HepG2 (cell line): ENCODE measurements at regions not wholly inside any gene's neighbourhood (a gene's known extent, or its start where the extent isn't known, plus 50 kb on each side); places are given as distances from the start of the nearest gene placed in this dataset.

Source experiments
- AHDC1 ChIP-seq: sonication (generic); formaldehyde crosslinking; IDR thresholded peaks from 2 replicates; pipeline ENCODE4 v1.5.1; 2020; ENCODE audit warnings: mild to moderate bottlenecking, missing genetic modification reagents, borderline replicate concordance
- DDIT3 ChIP-seq: sonication (generic); formaldehyde crosslinking; IDR thresholded peaks from 2 replicates; pipeline ENCODE4 v1.4.0; 2020; ENCODE audit warnings: mild to moderate bottlenecking, missing genetic modification reagents
- HNF1B ChIP-seq: sonication (generic); formaldehyde crosslinking; IDR thresholded peaks from 2 replicates; pipeline ENCODE4 v1.5.1; 2020; ENCODE audit warnings: mild to moderate bottlenecking, moderate library complexity, missing genetic modification reagents
- NFE2L1 ChIP-seq: sonication (generic); formaldehyde crosslinking; IDR thresholded peaks from 2 replicates; pipeline ENCODE4 v1.4.0; 2020; ENCODE audit warnings: missing genetic modification reagents, mild to moderate bottlenecking, borderline replicate concordance
- POLR2G ChIP-seq: fragments of 200-400 bp; formaldehyde crosslinking; IDR thresholded peaks from 2 replicates; pipeline ENCODE4 v1.6.1; 2018; ENCODE audit warnings: mild to moderate bottlenecking, low read depth, low read length, moderate library complexity
- SP2 ChIP-seq: sonication (generic); formaldehyde crosslinking; IDR thresholded peaks from 2 replicates; pipeline ENCODE4 v1.5.1; 2020; ENCODE audit warnings: mild to moderate bottlenecking, missing genetic modification reagents
- ZBTB40 ChIP-seq, 2 experiments: fragments of 450-650 bp in 1 of 2; sonication (generic) in 1 of 2; formaldehyde crosslinking in 1 of 2; IDR thresholded peaks; 2 replicates each; pipeline versions ENCODE4 v1.6.1 to v1.8.0; 2016 to 2022; ENCODE audit warnings: antibody characterized with exemption in 1 of 2, mild to moderate bottlenecking in 1 of 2, missing genetic modification reagents in 1 of 2
- ZFP82 ChIP-seq: sonication (generic); formaldehyde crosslinking; IDR thresholded peaks from 2 replicates; pipeline ENCODE4 v1.5.1; 2020; ENCODE audit warnings: mild to moderate bottlenecking, missing genetic modification reagents, borderline replicate concordance
- ZNF580 ChIP-seq: IDR thresholded peaks from 2 replicates; pipeline ENCODE4 v1.6.1; 2016; ENCODE audit warnings: low read depth, borderline replicate concordance

GRCh38 chr1:233791721-233792120 lies 112.8 kb upstream of the SLC35F3 start (continued):
- TF ChIP-seq ZBTB40 (IDR thresholded peaks at IDR 0.05) (no peak), ZBTB40 (CRISPR knock-in tag; IDR thresholded peaks at IDR 0.05) (no peak), ZNF580 (CRISPR knock-in tag) (no peak), HNF1B (CRISPR knock-in tag) (no peak), POLR2G (no peak), SP2 (CRISPR knock-in tag) (no peak), ZFP82 (CRISPR knock-in tag) (no peak), AHDC1 (CRISPR knock-in tag) (no peak), NFE2L1 (no peak), DDIT3 (CRISPR knock-in tag) (no peak)
- TF ChIP-seq, all 625 proteins: peak for 0
